Stimulated activated CD8-positive, alpha-beta memory T cell treated with anti-CD3 and anti-CD28 coated beads, Interleukin-7, amount 100 ng/mL, for 4 hours (primary cell): ENCODE measurements at regions not wholly inside any gene's neighbourhood (a gene's known extent, or its start where the extent isn't known, plus 50 kb on each side); places are given as distances from the start of the nearest gene placed in this dataset.
"Not testable (repeated sequence)": the region's sequence is repeated elsewhere in the genome, so short reads cannot be mapped to it uniquely, and the experiment has no call there.

Source experiments
- DNase-seq, 2 donors: peaks; one replicate each; pipeline ENCODE4 v3.0.0-alpha.2; 2020; ENCODE audit warnings: low read depth in 2 of 2

DNA sequence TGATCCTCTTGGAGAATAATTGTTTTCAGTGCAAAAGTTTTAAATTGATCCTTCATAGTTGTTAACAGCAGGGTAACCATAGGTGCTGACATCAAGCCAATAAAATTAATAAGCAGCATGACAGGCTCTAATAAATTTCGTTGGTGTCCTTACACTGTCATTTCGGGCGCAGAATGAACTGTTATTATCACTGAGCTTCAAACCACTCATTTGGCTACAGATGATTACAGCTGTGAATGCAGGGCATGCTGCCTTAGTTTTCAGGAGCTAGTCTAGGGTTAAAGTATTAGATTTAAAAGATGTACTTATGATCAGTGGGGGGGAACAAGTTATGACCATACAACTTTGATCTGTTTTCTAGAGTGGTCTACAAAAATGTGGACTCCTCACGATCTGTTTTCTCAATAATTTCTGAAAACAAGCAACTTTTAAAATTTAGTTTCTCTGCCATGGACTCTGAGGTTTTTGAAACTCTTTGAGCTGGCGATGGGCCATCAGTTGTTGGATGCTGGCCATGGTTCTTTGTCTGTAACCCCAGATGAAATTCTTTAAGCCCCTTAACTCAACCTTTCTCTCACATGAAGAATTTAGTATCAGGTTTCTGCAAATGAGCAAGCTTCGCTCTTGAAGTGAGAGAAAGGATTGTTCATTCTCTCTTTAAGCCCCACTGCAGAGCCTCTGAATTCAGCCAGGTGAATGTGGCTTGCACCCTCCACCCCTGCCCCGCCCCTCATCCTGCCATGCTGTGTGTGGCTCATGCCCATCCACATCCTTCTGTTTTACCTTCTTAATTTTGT, 99.1 kb upstream of the MTHFD1L start:
- DNase-seq, result no peak

DNA sequence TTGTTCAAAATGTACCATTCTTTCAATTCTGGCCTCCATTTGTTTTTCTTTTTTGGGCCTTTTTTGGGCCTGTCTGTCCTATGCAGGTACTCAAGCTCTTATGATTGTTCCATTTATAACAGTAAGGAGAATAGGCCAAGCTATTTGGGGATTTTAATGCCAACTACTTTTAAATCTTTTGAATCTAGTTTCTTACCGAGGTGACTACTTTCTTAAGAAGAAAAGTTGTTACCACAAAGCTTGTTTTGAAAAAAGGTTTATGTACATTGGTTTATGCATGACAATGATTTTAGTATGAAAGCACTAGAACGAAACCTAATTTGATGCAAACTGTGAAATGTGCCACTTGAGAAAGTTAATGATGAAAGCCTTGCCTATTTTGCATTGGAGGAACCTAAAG, 98.3 kb upstream of the MTHFD1L start:
- no peak for DNase-seq

DNA sequence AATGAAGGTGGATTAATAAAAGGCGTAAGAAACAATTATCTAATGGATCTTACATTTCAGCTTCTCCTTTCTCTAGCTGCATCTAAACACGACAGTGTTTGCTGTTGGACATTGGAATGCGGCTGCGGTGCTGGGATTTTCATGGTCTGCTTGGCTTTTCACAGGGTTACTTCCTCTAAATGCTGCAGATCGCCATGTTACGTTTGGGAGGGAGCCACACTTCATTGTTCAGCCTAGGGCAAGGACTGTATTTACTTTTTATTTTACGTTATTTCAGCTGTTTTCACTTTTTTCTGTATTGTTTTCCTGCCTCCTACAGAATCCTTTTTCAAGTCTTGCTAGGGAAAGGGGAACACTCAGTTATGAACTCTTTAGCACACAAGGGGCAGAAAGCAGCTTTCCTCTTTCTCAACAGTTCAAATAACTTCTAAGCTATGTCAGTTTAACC, 97.9 kb upstream of the MTHFD1L start:
- no peak for DNase-seq

DNA sequence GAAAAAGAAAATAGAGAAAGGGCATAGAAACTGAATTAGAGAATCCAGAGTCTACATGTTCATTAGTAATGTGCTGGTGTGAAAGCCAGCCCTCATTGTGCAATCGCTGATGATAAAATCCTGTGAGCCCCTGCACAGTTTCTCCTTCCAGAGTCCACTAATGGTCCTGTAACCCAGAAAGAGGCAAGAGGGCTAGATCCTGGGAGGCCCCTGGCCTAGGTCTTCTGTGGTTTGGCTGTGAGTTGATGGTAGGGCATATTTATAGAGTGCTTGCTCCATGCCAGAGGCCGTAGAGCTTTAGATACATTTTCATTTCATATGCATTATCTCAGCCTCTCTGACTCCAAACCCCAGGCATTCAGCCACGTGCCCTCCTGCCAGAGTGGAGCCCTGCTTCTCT, 94.9 kb upstream of the MTHFD1L start:
- DNase-seq, result no peak

DNA sequence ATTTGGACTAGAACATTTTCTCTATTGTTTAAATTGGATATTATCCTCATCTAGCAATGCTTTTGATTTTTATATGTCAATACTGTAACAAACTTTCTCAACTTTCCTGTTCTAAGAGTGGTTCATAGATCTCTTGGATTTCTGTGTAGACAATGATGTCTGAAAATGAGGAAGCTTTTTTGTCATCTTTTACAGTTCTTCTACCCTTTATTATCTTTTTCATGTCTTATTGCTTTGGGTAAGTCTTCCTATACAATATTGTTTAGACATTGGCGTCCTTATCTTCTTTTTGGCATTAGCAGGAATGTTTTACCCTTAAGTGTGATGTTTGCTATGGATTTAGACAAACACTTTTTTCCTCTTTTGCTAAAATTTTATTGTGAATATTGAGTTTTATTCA, 91.5 kb upstream of the MTHFD1L start:
- no peak for DNase-seq

DNA sequence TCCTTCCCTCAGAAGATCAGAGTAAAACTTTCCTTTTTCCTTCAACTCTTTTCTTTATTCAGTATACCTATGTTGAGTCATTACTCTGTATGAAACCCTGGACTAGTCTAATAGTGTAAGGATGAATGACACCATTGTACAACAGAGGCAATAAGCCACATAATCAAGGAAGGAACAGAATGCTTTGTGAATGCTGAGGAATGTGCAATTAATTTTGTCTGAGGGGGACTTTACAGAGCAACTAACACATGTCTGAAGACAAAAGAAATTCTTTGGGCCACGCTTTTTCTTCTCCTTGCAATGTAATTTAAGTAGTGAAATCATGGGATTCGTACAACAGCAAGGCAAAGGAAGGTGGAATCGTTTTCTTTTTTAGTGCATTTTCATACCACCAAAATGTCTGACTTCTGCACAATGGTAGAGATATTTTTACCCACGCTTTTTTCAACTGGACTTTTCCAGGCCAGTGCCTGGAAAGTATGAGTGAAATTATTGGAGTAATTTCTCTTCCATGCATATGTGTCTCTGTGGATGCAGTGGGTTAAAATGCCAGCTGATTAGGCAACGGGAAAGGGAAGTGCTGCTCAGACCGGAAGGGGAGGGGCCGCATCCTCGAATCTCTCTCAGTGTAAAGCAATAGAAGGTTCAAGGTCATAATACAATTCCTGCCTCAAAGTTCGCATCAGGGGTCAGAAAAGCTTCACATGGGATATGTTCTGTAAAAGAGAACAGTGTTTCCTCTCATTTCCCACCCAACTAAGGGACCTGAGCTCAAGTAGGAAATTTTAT, 89.9 kb upstream of the MTHFD1L start:
- no peak for DNase-seq

DNA sequence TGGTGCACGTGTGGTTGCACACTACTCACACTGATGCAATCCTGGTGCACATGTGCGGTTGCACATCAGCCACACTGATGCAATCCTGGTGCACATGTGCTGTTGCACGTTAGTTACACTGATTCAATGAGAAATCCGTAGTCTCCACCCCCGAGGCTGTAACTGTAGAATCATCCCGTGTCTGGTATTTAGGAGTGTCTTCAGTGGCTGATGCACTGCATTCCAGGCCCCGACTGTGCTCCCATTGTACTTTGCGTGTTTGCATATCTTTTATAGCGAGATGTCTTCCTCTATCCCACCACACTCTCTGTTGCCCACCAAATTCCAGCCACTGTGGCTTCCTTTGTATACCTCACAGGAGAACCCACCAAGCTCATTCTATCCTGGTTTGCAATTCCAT, 87.8 kb upstream of the MTHFD1L start:
- no peak for DNase-seq

DNA sequence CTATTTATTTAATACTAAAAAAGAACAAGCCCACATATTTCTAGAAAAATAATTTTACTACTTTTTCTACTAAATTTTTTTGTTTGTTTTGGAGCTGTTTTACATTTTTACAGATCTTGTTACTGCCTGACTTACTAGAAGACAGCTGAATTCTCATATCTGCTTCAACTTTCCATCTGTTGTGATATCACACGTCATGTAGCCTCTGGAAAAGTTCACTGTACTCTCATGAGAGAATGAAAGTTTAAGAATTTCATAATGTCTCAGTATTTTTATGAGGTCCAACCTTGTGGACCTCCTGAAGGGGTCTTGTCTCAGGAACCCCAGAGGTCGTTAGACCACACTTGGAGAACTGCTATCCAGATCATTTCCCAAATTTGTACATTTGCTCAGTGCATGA, 81.7 kb upstream of the MTHFD1L start:
- no peak for DNase-seq

DNA sequence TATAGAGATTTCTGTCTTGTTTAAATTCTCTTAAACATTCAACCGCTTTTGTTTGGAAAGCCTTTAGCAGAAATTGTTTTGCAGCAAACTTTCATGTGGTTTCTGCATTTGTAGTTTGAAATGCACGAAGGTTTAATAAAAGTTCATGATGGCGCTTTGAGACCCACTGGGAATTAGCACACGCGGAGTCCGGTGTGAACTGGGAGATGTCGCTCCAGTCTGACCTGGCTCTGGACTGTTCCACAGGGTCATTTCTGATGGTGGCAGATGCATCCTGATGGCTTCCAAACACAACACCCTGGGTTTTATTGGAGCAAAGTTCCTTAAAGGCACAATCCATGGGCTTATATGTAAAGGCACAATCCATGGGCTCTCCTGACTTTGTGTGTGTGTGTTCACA, 78.1 kb upstream of the MTHFD1L start:
- no peak for DNase-seq

DNA sequence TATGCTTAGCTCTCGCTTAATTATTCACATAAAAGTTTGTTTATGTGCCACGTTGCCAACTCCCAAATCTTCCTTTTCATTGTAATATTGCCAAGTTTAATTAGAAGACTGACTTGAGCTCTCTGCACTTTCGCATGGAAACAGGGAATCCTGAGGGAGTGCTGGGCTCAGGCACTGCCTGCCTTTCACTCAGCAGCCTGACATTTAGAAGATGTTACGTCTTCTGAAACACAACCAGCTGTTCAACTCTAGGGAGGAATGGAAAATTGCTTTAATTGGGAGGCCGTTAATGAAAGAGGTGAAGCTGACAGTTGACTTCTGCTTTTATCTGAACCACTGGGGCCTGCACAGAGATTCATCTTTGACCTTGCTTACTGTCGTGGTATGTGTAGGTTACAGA, 77.4 kb upstream of the MTHFD1L start:
- no peak for DNase-seq

DNA sequence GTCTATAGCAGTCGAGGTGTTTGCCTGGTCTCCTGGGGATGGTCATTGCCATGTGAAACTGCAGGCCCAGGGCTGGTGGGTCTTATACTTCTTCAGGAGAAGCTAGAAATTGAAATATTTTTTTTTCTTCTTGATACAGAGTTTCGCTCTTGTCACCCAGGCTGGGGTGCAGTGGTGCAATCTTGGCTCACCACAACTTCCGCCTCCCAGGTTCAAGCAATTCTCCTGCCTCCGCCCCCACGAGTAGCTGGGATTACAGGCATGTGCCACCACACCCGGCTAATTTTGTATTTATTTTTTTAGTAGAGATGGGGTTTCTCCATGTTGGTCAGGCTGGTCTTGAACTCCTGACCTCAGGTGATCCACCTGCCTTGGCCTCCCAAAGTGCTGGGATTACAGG, 75.6 kb upstream of the MTHFD1L start:
- not testable (repeated sequence) for DNase-seq

DNA sequence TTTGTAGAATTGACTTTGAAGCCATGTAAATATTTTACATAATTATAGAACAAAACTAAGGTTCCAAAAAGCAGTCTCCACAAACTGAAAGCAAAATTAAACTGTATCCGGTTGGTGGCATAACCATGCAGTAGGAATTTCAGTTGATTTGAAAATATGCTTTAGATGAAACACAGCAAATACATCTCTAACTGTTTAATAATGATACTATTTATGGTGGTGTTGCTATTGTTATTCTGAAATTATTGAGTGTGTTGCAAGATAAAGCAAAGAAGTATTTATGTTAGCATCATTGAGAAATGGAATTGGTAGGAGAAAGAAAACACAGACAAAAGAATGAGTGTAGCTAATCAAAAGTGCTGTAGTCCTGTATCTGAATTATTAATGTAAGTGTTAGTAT, 73.8 kb upstream of the MTHFD1L start:
- DNase-seq, result no peak

DNA sequence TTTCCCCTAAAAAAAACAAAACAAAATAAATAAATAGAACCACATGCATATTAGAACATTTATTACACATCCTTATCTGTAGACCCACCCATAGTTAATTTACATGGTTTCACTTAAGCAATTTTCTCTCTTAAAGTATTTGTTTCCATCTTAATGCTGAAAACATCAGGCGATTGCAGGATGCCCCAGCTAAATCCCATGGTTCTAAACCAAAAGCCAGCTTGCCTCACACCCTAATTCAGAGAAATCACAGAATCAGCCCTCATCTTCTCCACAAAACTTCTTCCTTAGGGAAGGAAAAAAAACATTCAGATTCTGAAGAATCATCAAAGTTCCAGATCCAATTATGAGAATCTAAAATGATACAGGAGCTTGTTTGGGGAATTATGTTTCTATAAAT, 67.6 kb upstream of the MTHFD1L start:
- no peak for DNase-seq

DNA sequence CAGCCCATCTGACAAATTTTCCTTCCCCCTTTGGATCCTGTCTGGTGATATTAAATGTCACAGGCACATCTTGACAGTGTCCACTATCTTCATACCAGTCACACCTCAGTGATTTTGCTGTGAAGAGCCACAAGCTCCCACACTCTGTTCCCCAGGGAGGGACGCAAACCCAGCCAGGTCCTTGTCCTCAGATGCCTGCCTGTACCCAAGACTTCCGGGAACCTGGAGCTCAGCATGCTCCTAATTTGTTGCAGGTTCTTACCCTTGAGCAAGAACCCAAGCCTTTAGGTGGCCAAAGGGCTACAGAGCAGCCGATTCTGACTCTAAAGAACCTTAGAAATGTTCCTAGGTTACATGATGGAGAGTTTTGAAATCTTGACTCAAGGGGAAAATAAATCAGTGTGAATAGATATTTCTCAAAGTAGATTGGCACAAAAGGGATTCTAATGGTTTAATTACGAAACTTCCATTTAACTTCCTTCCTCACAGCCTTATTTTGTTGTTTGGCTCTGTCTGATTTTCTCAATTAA, 66.2 kb upstream of the MTHFD1L start:
- no peak for DNase-seq

DNA sequence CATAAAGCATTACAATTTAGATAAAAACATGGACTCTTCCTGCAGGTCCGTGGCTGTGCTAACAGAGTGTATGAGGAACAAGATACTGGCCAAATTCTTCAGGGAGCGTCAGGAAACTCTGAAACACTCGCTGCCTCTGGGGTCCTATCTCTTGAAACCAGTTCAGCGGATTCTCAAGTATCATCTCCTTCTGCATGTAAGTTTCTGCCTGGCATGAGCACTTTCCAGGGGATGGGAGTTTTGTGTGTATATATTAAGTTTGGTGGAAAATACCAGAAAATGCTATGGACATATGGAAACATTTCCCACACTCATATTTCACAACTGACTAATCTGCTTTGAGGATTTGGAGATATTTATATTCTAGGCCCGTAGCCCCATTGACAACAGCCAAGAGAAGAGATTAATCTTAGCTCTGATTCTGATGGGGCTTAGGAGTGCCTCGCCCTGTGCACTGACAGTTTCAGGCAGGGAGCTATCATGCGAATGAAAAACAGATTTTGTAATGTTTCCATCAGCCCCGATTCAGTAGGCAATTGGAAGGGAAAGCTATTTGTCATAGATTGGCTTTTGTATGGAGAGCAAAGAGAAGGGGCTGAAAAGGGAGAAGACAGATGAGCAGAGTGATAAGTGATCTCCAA, 64.7 kb upstream of the MTHFD1L start:
- DNase-seq, result no peak

DNA sequence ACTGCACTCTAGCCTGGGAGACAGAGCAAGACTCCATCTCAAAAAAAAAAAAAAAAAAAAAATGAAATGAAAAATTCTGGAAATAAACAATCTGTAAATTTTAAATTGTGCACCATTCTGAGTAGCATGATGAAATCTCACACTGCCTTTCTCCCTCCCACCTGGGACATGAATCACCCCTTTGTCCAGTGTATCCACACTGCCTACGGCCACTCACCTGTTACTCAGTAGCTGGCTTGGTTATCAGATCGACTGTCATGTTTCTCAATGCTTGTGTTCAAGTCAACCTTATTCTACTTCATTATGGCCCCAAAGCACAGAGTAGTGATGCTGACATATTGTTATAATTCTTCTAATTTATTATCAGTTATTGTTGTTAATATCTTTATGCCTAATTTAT, 58.7 kb upstream of the MTHFD1L start:
- no peak for DNase-seq

DNA sequence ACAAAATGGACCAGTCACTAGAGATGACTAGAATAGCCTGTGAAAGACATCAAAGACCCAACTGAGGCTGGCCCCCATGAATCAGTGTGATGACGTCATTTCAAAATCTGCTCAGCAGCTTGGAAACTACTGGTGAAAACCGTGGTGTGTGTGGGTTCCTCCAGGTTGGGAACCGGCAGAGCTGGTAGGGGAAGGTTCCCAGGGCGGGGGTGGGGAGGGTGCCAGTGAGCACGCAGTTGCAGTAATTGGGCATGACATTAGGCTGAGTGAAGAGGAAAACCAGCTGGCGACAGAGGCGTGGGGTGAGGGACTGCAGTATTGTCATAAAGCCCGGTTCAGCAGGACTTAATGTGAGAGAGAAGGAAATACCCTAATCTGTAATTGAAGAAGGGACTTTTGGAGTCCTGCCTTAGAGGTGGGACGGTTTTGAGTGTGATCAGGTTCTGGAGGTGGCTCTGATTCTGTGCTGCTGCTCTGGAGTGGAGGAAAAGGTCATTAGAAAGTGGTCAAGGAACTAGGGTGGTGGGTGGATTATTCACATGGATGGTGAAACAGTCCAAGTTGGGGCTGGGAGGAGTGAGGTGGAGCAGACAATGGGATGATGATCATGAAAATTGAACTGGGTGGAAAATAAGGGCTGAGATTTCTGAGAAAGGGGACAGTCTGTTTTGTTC, 52.0 kb upstream of the MTHFD1L start:
- peak in 1 of 2 donors; percentile 15 for DNase-seq

DNA sequence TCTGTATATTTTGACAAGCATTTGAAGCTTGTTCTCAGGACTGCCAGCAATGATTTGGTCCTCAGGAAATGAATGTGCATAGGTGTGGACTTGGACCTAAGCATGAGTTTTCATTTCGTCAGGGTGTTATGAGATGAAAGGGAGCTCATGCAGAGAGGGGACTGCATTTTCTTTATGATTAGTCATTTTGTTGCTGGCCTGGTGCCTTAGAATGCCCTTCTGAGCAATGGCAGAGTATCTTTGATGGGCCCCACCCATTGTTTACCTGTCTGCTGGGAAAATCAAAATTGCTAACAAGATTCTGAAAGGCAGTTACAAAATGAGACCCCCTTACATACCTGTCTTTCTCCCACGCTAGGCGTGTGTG, 51.5 kb upstream of the MTHFD1L start:
- no peak for DNase-seq
